SIG-M5 treated with dmso at 0.1 percent for 504 hours (cell line): ENCODE measurements at regions not wholly inside any gene's neighbourhood (a gene's known extent, or its start where the extent isn't known, plus 50 kb on each side); places are given as distances from the start of the nearest gene placed in this dataset.
"Not testable (repeated sequence)": the region's sequence is repeated elsewhere in the genome, so short reads cannot be mapped to it uniquely, and the experiment has no call there.

Experiments
- DNase-seq: peaks from one replicate; lab custom pipeline; 2025; ENCODE audit not compliant: unreplicated experiment; lab: John Stamatoyannopoulos, UW

- peak; percentile 21 for DNase-seq
Measured at GRCh38 chr5:101532430-101532829, 629.3 kb upstream of the ST8SIA4 start.

- peak; percentile 91 for DNase-seq
Measured at GRCh38 chr5:101531026-101531425, 627.9 kb upstream of the ST8SIA4 start.

- DNase-seq, result not testable (repeated sequence)
Measured at GRCh38 chr5:101529094-101529493, 626.0 kb upstream of the ST8SIA4 start.

GRCh38 chr5:101520417-101520816 lies 617.3 kb upstream of the ST8SIA4 start:
- DNase-seq, result no peak

- DNase-seq, result no peak
Measured at GRCh38 chr5:101517795-101518194, 614.7 kb upstream of the ST8SIA4 start.

GRCh38 chr5:101515721-101516120 lies 612.6 kb upstream of the ST8SIA4 start:
- DNase-seq, result no peak

- DNase-seq, result no peak
Measured at GRCh38 chr5:101505891-101506570, 602.9 kb upstream of the ST8SIA4 start.

GRCh38 chr5:101482931-101483330 lies 579.8 kb upstream of the ST8SIA4 start:
- DNase-seq, result no peak

GRCh38 chr5:101473483-101473882 lies 570.4 kb upstream of the ST8SIA4 start:
- DNase-seq, result peak; percentile 2

- no peak for DNase-seq
Measured at GRCh38 chr5:101461455-101461854, 558.4 kb upstream of the ST8SIA4 start.

- no peak for DNase-seq
Measured at GRCh38 chr5:101458587-101458986, 555.5 kb upstream of the ST8SIA4 start.

- DNase-seq, result no peak
Measured at GRCh38 chr5:101455851-101456250, 552.8 kb upstream of the ST8SIA4 start.

- no peak for DNase-seq
Measured at GRCh38 chr5:101455048-101455447, 552.0 kb upstream of the ST8SIA4 start.

GRCh38 chr5:101442281-101442680 lies 539.2 kb upstream of the ST8SIA4 start:
- DNase-seq, result not testable (repeated sequence)

GRCh38 chr5:101440173-101440572 lies 537.1 kb upstream of the ST8SIA4 start:
- no peak for DNase-seq

- DNase-seq, result no peak
Measured at GRCh38 chr5:101437351-101437750, 534.3 kb upstream of the ST8SIA4 start.

- no peak for DNase-seq
Measured at GRCh38 chr5:101435768-101436167, 532.7 kb upstream of the ST8SIA4 start.

- DNase-seq, result no peak
Measured at GRCh38 chr5:101431201-101431600, 528.1 kb upstream of the ST8SIA4 start.

- no peak for DNase-seq
Measured at GRCh38 chr5:101430551-101430950, 527.5 kb upstream of the ST8SIA4 start.

- DNase-seq, result no peak
Measured at GRCh38 chr5:101429241-101429640, 526.2 kb upstream of the ST8SIA4 start.

GRCh38 chr5:101425339-101425859 lies 522.3 kb upstream of the ST8SIA4 start:
- no peak for DNase-seq

GRCh38 chr5:101424530-101425175 lies 521.6 kb upstream of the ST8SIA4 start:
- DNase-seq, result no peak
